A549 (cell line): ENCODE measurements at regions not wholly inside any gene's neighbourhood (a gene's known extent, or its start where the extent isn't known, plus 50 kb on each side); places are given as distances from the start of the nearest gene placed in this dataset.

ENCODE experiments used
- ATAC-seq, 2 experiments: fragments of 200-7000 bp in 1 of 2; fragments of >200 bp in 1 of 2; cut with Nextera tagmentation in 1 of 2; cut with Tn5 transposase in 1 of 2; 3 replicates each; pipeline versions ENCODE4 v1.8.0 to v1.9.1; 2018 to 2020; ENCODE audit warnings: mild to moderate bottlenecking in 1 of 2, moderate library complexity in 1 of 2
- CTCF ChIA-PET: fragments of 300-600 bp; sonication (Branson Sonifier 250); formaldehyde crosslinking; extraction: SDS; loops from one replicate; lab custom pipeline; 2021; ENCODE audit warnings: antibody characterized with exemption, inconsistent platforms; lab: Yijun Ruan, JAX
- POLR2A ChIA-PET: fragments of 350-600 bp; formaldehyde crosslinking; extraction: SDS; loops from one replicate; lab custom pipeline; 2021; ENCODE audit warnings: antibody characterized with exemption, inconsistent platforms; lab: Yijun Ruan, JAX
- DNase-seq, 2 experiments: peaks; one replicate each; pipeline versions ENCODE4 v3.0.0 to v3.0.0-alpha.2; 2011 to 2016; ENCODE audit warnings: low read depth in 1 of 2, low spot score in 1 of 2
- FAIRE-seq: peaks from 2 replicates; lab custom pipeline; 2011; peaks lifted over from hg19 to GRCh38; lab: Jason Lieb, UNC
- H3K27ac ChIP-seq, 2 experiments: fragments of >200 bp; sonication (Bioruptor Twin); formaldehyde crosslinking; 3 replicates each; pipeline ENCODE4 v1.5.1; 2016 to 2017
- H3K4me1 ChIP-seq: fragments of >200 bp; sonication (Bioruptor Twin); formaldehyde crosslinking; 3 replicates; pipeline ENCODE4 v1.6.1; 2016
- H3K4me2 ChIP-seq: fragments of >200 bp; sonication (Bioruptor Twin); formaldehyde crosslinking; 3 replicates; pipeline ENCODE4 v1.6.1; 2016
- H3K4me3 ChIP-seq: fragments of >200 bp; sonication (Bioruptor Twin); formaldehyde crosslinking; 3 replicates; pipeline ENCODE4 v1.5.1; 2016
- H3K9me3 ChIP-seq: fragments of >200 bp; sonication (Bioruptor Twin); formaldehyde crosslinking; 3 replicates; pipeline ENCODE4 v1.6.1; 2016
- BHLHE40 ChIP-seq: IDR thresholded peaks from 2 replicates; pipeline ENCODE4 v1.6.1; 2012; ENCODE audit warnings: low read depth, low read length, inconsistent platforms
- CBX2 ChIP-seq: fragments of 200-600 bp; sonication (generic); IDR thresholded peaks from 2 replicates; pipeline ENCODE4 v1.6.1; 2016; ENCODE audit warnings: low read depth, mild to moderate bottlenecking, borderline replicate concordance
- CBX8 ChIP-seq: fragments of 200-600 bp; sonication (generic); IDR thresholded peaks from 2 replicates; pipeline ENCODE4 v1.6.1; 2016
- CHD2 ChIP-seq: fragments of 150-350 bp; IDR thresholded peaks from 2 replicates; pipeline ENCODE4 v1.6.1; 2014; ENCODE audit warnings: low read length; ENCODE audit not compliant: partially characterized antibody
- E2F6 ChIP-seq: IDR thresholded peaks from 2 replicates; pipeline ENCODE4 v1.6.1; 2012; ENCODE audit warnings: low read depth, borderline replicate concordance
- ELK1 ChIP-seq: fragments of 150-350 bp; IDR thresholded peaks from 2 replicates; pipeline ENCODE4 v1.6.1; 2014; ENCODE audit warnings: low read depth, mild to moderate bottlenecking, low read length
- EP300 ChIP-seq, 2 experiments: fragments of >200 bp; sonication (Bioruptor Twin); formaldehyde crosslinking; IDR thresholded peaks; 2 replicates in 1 of 2; 3 replicates in 1 of 2; pipeline ENCODE4 v1.6.1; 2016 to 2017
- GATA3 ChIP-seq: IDR thresholded peaks from 2 replicates; pipeline ENCODE4 v1.6.1; 2012; ENCODE audit warnings: borderline replicate concordance
- HDAC2 ChIP-seq: fragments of 200-600 bp; sonication (generic); IDR thresholded peaks from 2 replicates; pipeline ENCODE4 v1.6.1; 2016
- HES2 ChIP-seq: fragments of >200 bp; sonication (Bioruptor Twin); formaldehyde crosslinking; IDR thresholded peaks from 2 replicates; pipeline ENCODE4 v1.6.1; 2016
- HEYL ChIP-seq: fragments of 250-450 bp; sonication (Bioruptor Pico); IDR thresholded peaks from 2 replicates; pipeline ENCODE4 v1.8.0; 2021; ENCODE audit warnings: mild to moderate bottlenecking, moderate library complexity
- HOXB13 ChIP-seq: fragments of 250-450 bp; sonication (Bioruptor Pico); IDR thresholded peaks from 2 replicates; pipeline ENCODE4 v1.5.0; 2020; ENCODE audit warnings: low read depth, mild to moderate bottlenecking, moderate library complexity
- HOXB5 ChIP-seq: fragments of 250-450 bp; sonication (Bioruptor Pico); IDR thresholded peaks from 2 replicates; pipeline ENCODE4 v1.5.0; 2020; ENCODE audit warnings: mild to moderate bottlenecking, moderate library complexity
- KDM1A ChIP-seq: fragments of 200-600 bp; sonication (generic); IDR thresholded peaks from 2 replicates; pipeline ENCODE4 v1.6.1; 2016; ENCODE audit warnings: low read depth, mild to moderate bottlenecking
- MYC ChIP-seq: IDR thresholded peaks from 2 replicates; pipeline ENCODE4 v1.6.1; 2012; ENCODE audit warnings: mild to moderate bottlenecking, inconsistent platforms, low read length, improper control_type of control experiment, borderline replicate concordance
- NFE2L2 ChIP-seq: fragments of 150-350 bp; conservative IDR thresholded peaks from 2 replicates; pipeline ENCODE4 v1.6.1; 2014; ENCODE audit warnings: low read length
- REST ChIP-seq: fragments of 200-600 bp; sonication (generic); IDR thresholded peaks from 2 replicates; pipeline ENCODE4 v1.6.1; 2016; ENCODE audit warnings: antibody characterized with exemption, mild to moderate bottlenecking, moderate library complexity
- RFX5 ChIP-seq: fragments of 450-650 bp; IDR thresholded peaks from 2 replicates; pipeline ENCODE4 v1.7.1; 2014; ENCODE audit warnings: antibody characterized with exemption, mild to moderate bottlenecking, moderate library complexity
- TFCP2L1 ChIP-seq: fragments of 250-450 bp; sonication (Bioruptor Pico); IDR thresholded peaks from 2 replicates; pipeline ENCODE4 v1.5.0; 2021; ENCODE audit warnings: mild to moderate bottlenecking
- ZFP36 ChIP-seq: fragments of 450-650 bp; IDR thresholded peaks from 2 replicates; pipeline ENCODE4 v1.6.1; 2014; ENCODE audit warnings: borderline replicate concordance; ENCODE audit not compliant: partially characterized antibody
- ZNF302 ChIP-seq: fragments of 250-450 bp; sonication (Bioruptor Pico); IDR thresholded peaks from 2 replicates; pipeline ENCODE4 v1.9.0; 2021; ENCODE audit warnings: inconsistent platforms, mild to moderate bottlenecking, moderate library complexity
- WGBS: methylation state at CpG from one replicate; pipeline ENCODE4 v1.1.6; 2017; ENCODE audit errors: missing lambda C conversion rate; 5-methylcytosine and 5-hydroxymethylcytosine counted together
- TF ChIP-seq, protein P1 (sequence below): IDR thresholded peaks from 2 replicates; pipeline ENCODE4 v1.6.1; 2012
- TF ChIP-seq, protein P2 (sequence below): fragments of 250-450 bp; sonication (Bioruptor Pico); IDR thresholded peaks from 2 replicates; pipeline ENCODE4 v1.5.0; 2021; ENCODE audit warnings: mild to moderate bottlenecking, moderate library complexity, borderline replicate concordance

- ATAC-seq (no peak), FAIRE-seq (no peak), DNase-seq (no peak)
- CTCF ChIA-PET, result interaction anchor here (1.7 kb wide), 1 partner anchor 10 kb away, joined by 5 read pairs; no protein-coding TSS in a partner anchor
- Histone ChIP-seq H3K9me3 (peaks cover 17% of the 10 kb centered on the region; the same call in 1 of the 3 replicates), H3K4me2 (no peak overlapping the region), H3K4me3 (no peak overlapping the region), H3K4me1 (no peaks in the 10 kb centered on the region), H3K27ac (no peak overlapping the region)
- POLR2A ChIA-PET, result no interaction called here
- TF ChIP-seq CHD2, result no peak
- no peak for TF ChIP-seq TFCP2L1
- TF ChIP-seq, protein P1, sequence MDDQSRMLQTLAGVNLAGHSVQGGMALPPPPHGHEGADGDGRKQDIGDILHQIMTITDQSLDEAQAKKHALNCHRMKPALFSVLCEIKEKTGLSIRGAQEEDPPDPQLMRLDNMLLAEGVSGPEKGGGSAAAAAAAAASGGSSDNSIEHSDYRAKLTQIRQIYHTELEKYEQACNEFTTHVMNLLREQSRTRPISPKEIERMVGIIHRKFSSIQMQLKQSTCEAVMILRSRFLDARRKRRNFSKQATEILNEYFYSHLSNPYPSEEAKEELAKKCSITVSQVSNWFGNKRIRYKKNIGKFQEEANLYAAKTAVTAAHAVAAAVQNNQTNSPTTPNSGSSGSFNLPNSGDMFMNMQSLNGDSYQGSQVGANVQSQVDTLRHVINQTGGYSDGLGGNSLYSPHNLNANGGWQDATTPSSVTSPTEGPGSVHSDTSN, result no peak
- TF ChIP-seq KDM1A, result no peak
- no peak for TF ChIP-seq ELK1
- TF ChIP-seq ZFP36, result no peak
- TF ChIP-seq HEYL (CRISPR knock-in tag), result no peak
- TF ChIP-seq BHLHE40, result no peak
- TF ChIP-seq HOXB5 (CRISPR knock-in tag), result no peak
- TF ChIP-seq EP300 (IDR thresholded peaks at IDR 0.05), result no peak
- TF ChIP-seq E2F6, result no peak
- no peak for TF ChIP-seq MYC
- no peak for TF ChIP-seq CBX2
- WGBS, result 33% methylated on average over 4 of the region's 4 CpGs
Measured at GRCh38 chr13:46481166-46481565, 71.8 kb upstream of the LRCH1 start.

GRCh38 chr13:46480131-46480530 is 72.8 kb upstream of the LRCH1 start:
- TF ChIP-seq BHLHE40 (no peak), GATA3 (no peak), REST (no peak), RFX5 (no peak), HOXB13 (CRISPR knock-in tag) (no peak), EP300 (IDR thresholded peaks at IDR 0.05) (no peak), NFE2L2 (no peak), ZNF302 (CRISPR knock-in tag) (no peak), CHD2 (no peak), TFCP2L1 (no peak), HDAC2 (no peak), HES2 (no peak), CBX8 (no peak), ELK1 (no peak)
- TF ChIP-seq, protein P1, result no peak
- TF ChIP-seq, protein P2, sequence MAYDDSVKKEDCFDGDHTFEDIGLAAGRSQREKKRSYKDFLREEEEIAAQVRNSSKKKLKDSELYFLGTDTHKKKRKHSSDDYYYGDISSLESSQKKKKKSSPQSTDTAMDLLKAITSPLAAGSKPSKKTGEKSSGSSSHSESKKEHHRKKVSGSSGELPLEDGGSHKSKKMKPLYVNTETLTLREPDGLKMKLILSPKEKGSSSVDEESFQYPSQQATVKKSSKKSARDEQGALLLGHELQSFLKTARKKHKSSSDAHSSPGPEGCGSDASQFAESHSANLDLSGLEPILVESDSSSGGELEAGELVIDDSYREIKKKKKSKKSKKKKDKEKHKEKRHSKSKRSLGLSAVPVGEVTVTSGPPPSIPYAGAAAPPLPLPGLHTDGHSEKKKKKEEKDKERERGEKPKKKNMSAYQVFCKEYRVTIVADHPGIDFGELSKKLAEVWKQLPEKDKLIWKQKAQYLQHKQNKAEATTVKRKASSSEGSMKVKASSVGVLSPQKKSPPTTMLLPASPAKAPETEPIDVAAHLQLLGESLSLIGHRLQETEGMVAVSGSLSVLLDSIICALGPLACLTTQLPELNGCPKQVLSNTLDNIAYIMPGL (CRISPR knock-in tag), result no peak
- no peak for DNase-seq
- WGBS, result 90% methylated on average over 5 of the region's 5 CpGs
- ChIA-PET POLR2A (no interaction called here), CTCF (interaction anchor here (1.7 kb wide), 1 partner anchor 9 kb away, joined by 5 read pairs; no protein-coding TSS in a partner anchor)
- Histone ChIP-seq H3K4me3 (no peak overlapping the region), H3K9me3 (0 out of 3 replicates have a peak, but pooled peaks cover 13% of the 10 kb centered on the region), H3K4me2 (no peak overlapping the region), H3K27ac (no peak overlapping the region), H3K4me1 (no peaks in the 10 kb centered on the region)
- FAIRE-seq, result no peak
- no peak for ATAC-seq
